ENCODE measurements at regions not wholly inside any gene's neighbourhood (a gene's known extent, or its start where the extent isn't known, plus 50 kb on each side); places are given as distances from the start of the nearest gene placed in this dataset.
"Not testable (repeated sequence)": the region's sequence is repeated elsewhere in the genome, so short reads cannot be mapped to it uniquely, and the experiment has no call there.

DNA sequence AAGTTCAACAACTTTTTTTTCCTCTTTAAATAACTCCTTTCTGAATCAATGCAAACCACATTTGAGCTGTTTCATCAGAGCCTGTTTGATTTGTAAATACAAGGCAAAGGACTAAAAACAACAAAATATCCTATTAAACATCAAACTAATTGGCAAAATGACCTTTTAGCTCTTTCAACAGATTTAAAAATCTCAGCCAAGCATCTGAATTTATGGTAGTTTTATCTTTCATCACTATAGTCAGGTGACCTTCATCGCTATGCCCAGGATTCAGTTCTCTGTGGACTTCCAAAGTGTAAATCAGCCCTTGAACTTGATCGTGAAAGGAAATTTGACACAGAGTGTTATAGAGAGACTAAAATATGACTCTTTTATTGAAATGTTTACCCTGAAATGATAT is 1554.5 kb upstream of the FLRT2 start:
- DNase-seq (no peak), ATAC-seq (peak in 1 of 4 donors; percentile 20)
- WGBS (ENCODE audit: insufficient coverage, low coverage, low lambda C conversion rate, missing lambda C conversion rate) = 26% methylated on average over 2 of the region's 2 CpGs
- Histone ChIP-seq H3K27ac (no peak overlapping the region), H3K36me3 (no peaks in the 10 kb centered on the region), H3K4me3 (no peak overlapping the region), H3K4me1 (no peaks in the 10 kb centered on the region), H3K27me3 (no peaks in the 10 kb centered on the region), H3K9me3 (no peaks in the 10 kb centered on the region)
- intact Hi-C loops (cut with DNase I) = no loop called here
- TF ChIP-seq POLR2A (IDR thresholded peaks at IDR 0.05) = no peak
- TF ChIP-seq, protein P1, sequence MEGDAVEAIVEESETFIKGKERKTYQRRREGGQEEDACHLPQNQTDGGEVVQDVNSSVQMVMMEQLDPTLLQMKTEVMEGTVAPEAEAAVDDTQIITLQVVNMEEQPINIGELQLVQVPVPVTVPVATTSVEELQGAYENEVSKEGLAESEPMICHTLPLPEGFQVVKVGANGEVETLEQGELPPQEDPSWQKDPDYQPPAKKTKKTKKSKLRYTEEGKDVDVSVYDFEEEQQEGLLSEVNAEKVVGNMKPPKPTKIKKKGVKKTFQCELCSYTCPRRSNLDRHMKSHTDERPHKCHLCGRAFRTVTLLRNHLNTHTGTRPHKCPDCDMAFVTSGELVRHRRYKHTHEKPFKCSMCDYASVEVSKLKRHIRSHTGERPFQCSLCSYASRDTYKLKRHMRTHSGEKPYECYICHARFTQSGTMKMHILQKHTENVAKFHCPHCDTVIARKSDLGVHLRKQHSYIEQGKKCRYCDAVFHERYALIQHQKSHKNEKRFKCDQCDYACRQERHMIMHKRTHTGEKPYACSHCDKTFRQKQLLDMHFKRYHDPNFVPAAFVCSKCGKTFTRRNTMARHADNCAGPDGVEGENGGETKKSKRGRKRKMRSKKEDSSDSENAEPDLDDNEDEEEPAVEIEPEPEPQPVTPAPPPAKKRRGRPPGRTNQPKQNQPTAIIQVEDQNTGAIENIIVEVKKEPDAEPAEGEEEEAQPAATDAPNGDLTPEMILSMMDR (IDR thresholded peaks at IDR 0.05) = no peak

DNA sequence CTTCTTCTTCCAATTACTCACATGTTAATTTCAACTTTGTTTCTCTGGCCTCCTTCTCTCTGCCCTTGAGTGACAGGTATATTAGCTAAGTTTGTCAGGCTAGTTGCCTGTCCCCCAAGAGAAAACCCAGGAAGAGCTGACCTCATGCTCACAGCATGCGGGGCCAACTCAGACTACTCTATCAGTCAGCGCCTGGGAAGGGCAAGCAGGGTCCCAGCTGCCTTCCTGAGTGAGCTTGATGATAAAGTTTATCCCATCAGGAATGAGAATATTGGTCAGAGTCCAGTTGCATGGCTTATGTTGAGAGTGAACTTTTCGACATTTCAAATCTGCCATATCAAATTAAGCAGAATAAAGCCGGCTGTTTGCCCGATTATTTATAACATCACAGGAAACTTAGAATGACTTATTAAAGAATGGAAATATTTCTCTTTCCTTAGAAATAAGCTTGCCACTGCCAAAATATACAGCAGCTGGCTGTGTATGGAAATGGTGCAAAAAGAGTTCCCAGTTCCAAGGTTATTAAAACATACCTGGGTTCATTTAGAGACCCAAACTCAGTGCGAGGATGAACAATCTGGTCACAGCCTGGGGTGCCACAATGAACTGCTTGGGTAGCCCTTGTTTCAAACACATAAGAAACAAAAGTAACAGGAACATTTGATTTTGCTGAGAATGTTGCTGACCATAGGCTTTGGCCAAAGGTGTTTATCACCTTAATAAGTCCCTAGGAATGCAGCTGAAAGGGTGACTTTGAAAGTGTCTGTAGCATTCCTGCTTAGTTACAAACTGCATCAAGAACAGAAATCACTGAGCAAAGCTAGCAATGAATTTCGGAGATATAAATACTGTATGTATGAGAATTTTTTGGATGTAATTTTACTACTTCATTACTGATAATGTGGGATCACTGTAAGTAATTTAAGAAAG is 1553.8 kb upstream of the FLRT2 start:
- Histone ChIP-seq H3K27ac (no peak overlapping the region), H3K27me3 (no peaks in the 10 kb centered on the region), H3K9me3 (no peaks in the 10 kb centered on the region), H3K4me3 (no peak overlapping the region), H3K36me3 (no peaks in the 10 kb centered on the region), H3K4me1 (no peaks in the 10 kb centered on the region)
- 58% methylated on average over 7 of the region's 7 CpGs for WGBS (ENCODE audit: insufficient coverage, low coverage, low lambda C conversion rate, missing lambda C conversion rate)
- intact Hi-C loops (cut with DNase I) = no loop called here
- ATAC-seq (peak; percentile 57 to 76 (median 68)), DNase-seq (peak in 1 of 3 donors; percentile 27)
- TF ChIP-seq, protein P1 (IDR thresholded peaks at IDR 0.05) = no peak
- TF ChIP-seq POLR2A (IDR thresholded peaks at IDR 0.05) = no peak

DNA sequence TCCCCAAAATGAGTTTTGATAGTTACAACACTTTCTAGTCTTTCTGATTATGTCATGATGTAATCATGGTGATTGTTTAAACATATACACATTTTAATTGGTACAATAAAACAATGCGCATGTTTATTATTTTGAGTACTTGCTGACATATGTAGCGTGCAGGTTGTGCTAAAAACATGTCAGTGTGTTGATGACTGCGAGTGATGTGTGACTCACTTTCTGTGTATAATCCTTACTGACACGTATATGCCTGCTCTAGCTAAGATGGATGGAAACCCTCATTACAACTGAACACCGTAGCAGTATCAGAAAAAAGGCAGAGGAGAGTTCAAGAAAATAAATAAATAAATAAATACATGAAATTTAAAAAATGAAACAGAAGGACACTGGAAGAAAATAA is 1552.4 kb upstream of the FLRT2 start:
- H3K27ac ChIP-seq = no peak overlapping the region
- no peak for TF ChIP-seq POLR2A (IDR thresholded peaks at IDR 0.05)
- TF ChIP-seq, protein P1 (IDR thresholded peaks at IDR 0.05) = no peak
- intact Hi-C loops (cut with DNase I) = no loop called here
- ATAC-seq (no peak), DNase-seq (no peak)
- no peaks in the 10 kb centered on the region for H3K36me3 ChIP-seq
- H3K4me3 ChIP-seq = no peak overlapping the region
- no peaks in the 10 kb centered on the region for H3K9me3 ChIP-seq
- WGBS (ENCODE audit: insufficient coverage, low coverage, low lambda C conversion rate, missing lambda C conversion rate) = 88% methylated on average over 5 of the region's 5 CpGs
- H3K27me3 ChIP-seq = no peaks in the 10 kb centered on the region
- no peaks in the 10 kb centered on the region for H3K4me1 ChIP-seq

DNA sequence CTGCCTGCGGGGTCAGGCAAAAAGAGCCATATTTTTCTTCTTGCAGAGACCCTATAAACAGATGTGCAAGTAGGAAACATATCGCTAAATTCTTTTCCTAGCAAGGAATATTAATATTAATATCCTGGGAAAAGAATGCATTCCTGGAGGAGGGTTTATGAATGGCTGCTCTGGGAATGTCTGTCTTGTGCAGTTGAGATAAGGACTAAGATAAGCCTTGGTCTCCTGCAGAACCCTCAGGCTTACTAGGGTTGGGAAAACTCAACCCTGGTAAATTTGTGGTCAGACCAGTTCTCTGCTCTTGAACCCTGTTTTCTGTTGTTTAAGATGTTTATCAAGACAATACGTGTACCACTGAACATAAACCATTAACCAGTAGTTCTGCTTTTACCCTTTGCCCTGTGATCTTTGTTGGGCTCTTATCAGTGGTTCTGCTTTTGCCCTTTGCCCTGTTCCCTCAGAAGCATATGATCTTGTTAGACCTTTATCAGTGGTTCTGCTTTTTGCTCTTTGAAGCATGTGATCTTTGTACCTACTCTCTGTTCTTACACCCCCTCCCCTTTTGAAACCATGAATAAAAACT is 1548.2 kb upstream of the FLRT2 start:
- ATAC-seq; H3K4me3 ChIP-seq; intact Hi-C loops (cut with DNase I); H3K4me1 ChIP-seq; DNase-seq; H3K27me3 ChIP-seq; H3K27ac ChIP-seq; H3K36me3 ChIP-seq; H3K9me3 ChIP-seq: not testable (repeated sequence)
- WGBS (ENCODE audit: insufficient coverage, low coverage, low lambda C conversion rate, missing lambda C conversion rate) = 74% methylated on average over 3 of the region's 3 CpGs

DNA sequence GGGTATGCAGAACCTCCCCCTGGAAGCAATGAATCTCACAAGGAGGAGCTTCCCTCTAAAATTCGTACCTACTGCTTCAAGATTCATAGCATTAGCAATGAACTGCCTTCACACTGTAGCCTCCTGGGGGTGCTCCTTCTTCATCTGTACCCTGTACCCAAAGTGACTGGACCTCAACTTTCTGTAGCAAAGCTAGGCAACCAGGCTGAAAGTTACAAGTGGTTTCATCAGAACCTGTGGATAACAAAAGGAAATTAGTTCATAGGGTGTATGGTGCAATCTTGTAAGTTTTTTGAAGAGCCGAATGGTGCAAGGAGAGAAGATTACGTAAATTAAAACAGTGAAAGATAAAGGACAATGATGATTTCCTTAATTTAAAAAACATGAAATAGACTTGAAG is 1541.7 kb upstream of the FLRT2 start:
- no peaks in the 10 kb centered on the region for H3K4me1 ChIP-seq
- no peak for ATAC-seq
- 40% methylated on average over 3 of the region's 3 CpGs for WGBS (ENCODE audit: insufficient coverage, low coverage, low lambda C conversion rate, missing lambda C conversion rate)
- H3K9me3 ChIP-seq = no peaks in the 10 kb centered on the region
- no peaks in the 10 kb centered on the region for H3K36me3 ChIP-seq
- H3K27ac ChIP-seq = no peak overlapping the region
- H3K4me3 ChIP-seq = no peak overlapping the region
- no peak for DNase-seq
- TF ChIP-seq POLR2A (IDR thresholded peaks at IDR 0.05) = no peak
- TF ChIP-seq, protein P1 (IDR thresholded peaks at IDR 0.05) = no peak
- intact Hi-C loops (cut with DNase I) = no loop called here
- no peaks in the 10 kb centered on the region for H3K27me3 ChIP-seq
